ENCODE measurements at regions not wholly inside any gene's neighbourhood (a gene's known extent, or its start where the extent isn't known, plus 50 kb on each side); places are given as distances from the start of the nearest gene placed in this dataset.

DNA sequence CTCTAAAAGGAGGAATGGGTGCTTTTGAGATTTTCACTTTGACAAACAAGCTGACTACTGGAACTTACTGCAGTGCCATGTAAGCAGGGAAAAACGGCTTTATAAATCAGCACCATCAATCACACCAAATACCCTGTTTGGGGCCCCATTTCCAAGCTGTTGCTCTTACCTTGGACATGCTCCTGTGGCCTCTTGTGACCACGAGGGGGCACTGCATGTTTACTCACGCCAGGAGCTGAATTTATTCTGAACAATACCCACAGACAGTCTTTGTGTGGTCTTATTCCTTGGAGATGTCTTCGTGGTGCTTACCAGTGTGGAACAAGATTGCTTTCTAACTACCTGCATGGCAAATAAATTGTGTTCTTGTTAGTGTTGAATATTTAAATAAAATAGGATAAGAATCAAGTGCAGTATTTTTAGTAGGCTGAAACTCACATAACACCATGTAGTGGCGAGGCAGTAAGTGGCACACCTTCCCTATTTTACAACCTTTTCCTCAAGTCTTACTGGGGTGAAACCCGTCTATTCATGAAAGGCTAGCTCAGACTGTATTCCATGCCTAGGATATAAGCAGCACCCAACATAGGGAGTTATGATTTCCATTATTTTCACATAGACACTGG lies 155.5 kb upstream of the NMUR2 start:
- H3K27ac Mint-ChIP-seq = no peak overlapping the region
- no peaks in the 10 kb centered on the region for H3K27me3 Mint-ChIP-seq
- ChIA-PET POLR2A (no interaction called here), CTCF (interaction anchor here (0.7 to 1.3 kb wide), 4 partner anchors 9 to 1406 kb away, joined by 3 to 4 read pairs (median 4); no protein-coding TSS in a partner anchor)
- no peaks in the 10 kb centered on the region for H3K4me1 Mint-ChIP-seq
- intact Hi-C loops (cut with micrococcal nuclease) = no loop called here
- H3K36me3 Mint-ChIP-seq (ENCODE audit: low read depth) = no peaks in the 10 kb centered on the region
- H3K9me3 Mint-ChIP-seq = no peaks in the 10 kb centered on the region
- no peak overlapping the region for H3K4me3 Mint-ChIP-seq
- no peak for ATAC-seq (ENCODE audit: low read depth)
- TF ChIP-seq, protein P1, sequence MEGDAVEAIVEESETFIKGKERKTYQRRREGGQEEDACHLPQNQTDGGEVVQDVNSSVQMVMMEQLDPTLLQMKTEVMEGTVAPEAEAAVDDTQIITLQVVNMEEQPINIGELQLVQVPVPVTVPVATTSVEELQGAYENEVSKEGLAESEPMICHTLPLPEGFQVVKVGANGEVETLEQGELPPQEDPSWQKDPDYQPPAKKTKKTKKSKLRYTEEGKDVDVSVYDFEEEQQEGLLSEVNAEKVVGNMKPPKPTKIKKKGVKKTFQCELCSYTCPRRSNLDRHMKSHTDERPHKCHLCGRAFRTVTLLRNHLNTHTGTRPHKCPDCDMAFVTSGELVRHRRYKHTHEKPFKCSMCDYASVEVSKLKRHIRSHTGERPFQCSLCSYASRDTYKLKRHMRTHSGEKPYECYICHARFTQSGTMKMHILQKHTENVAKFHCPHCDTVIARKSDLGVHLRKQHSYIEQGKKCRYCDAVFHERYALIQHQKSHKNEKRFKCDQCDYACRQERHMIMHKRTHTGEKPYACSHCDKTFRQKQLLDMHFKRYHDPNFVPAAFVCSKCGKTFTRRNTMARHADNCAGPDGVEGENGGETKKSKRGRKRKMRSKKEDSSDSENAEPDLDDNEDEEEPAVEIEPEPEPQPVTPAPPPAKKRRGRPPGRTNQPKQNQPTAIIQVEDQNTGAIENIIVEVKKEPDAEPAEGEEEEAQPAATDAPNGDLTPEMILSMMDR (IDR thresholded peaks at IDR 0.05) = no peak
- DNase-seq = no peak

DNA sequence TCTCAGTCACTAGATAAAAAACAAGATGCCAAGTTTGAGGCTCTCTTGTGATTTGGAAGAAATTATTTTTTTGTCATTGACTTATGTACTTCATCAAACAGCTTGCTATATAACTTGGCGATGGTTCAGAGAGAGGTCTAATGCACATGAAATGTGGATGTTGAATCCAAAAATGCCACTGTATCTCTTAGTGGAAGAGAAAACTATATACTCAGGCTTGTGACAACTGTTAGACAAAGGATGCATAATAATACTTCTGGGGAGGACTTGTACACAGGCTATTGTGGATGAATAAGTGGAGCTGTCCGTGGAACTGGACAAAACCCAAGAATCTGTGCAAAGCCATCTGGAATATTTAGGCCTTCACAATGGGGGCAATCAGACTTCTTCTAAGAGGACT lies 162.9 kb upstream of the NMUR2 start:
- ChIA-PET POLR2A (no interaction called here), CTCF (no interaction called here)
- H3K36me3 Mint-ChIP-seq (ENCODE audit: low read depth) = no peaks in the 10 kb centered on the region
- intact Hi-C loops (cut with micrococcal nuclease) = no loop called here
- no peaks in the 10 kb centered on the region for H3K4me1 Mint-ChIP-seq
- TF ChIP-seq, protein P1 (IDR thresholded peaks at IDR 0.05) = no peak
- no peak overlapping the region for H3K27ac Mint-ChIP-seq
- no peak overlapping the region for H3K4me3 Mint-ChIP-seq
- no peak for ATAC-seq (ENCODE audit: low read depth)
- H3K9me3 Mint-ChIP-seq = no peaks in the 10 kb centered on the region
- DNase-seq = no peak
- H3K27me3 Mint-ChIP-seq = no peaks in the 10 kb centered on the region

DNA sequence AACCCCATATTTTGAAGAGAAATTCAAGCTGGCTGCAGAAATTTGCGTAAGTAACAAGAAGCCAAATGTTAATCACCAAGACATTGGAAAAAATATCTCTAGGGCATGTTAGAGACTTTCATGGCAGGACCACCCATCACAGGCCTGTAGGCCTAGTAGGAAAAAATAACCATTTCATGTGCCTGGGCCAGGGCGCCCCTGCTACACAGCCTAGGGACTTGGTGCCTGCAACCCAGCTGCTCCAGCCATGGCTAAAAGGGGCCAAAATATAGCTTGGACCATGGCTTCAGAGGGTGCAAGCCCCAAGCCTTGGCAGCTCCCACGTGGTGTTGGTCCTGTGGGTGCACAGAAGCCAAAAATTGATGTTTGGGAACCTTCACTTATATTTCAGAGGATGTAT lies 167.7 kb upstream of the NMUR2 start:
- H3K36me3 Mint-ChIP-seq (ENCODE audit: low read depth) = no peaks in the 10 kb centered on the region
- no peaks in the 10 kb centered on the region for H3K27me3 Mint-ChIP-seq
- no peak for ATAC-seq (ENCODE audit: low read depth)
- no peak for DNase-seq
- no peak overlapping the region for H3K4me3 Mint-ChIP-seq
- intact Hi-C loops (cut with micrococcal nuclease) = no loop called here
- ChIA-PET CTCF (no interaction called here), POLR2A (no interaction called here)
- H3K27ac Mint-ChIP-seq = no peak overlapping the region
- TF ChIP-seq, protein P1 (IDR thresholded peaks at IDR 0.05) = no peak
- H3K4me1 Mint-ChIP-seq = no peaks in the 10 kb centered on the region
- H3K9me3 Mint-ChIP-seq = peaks cover 2% of the 10 kb centered on the region

DNA sequence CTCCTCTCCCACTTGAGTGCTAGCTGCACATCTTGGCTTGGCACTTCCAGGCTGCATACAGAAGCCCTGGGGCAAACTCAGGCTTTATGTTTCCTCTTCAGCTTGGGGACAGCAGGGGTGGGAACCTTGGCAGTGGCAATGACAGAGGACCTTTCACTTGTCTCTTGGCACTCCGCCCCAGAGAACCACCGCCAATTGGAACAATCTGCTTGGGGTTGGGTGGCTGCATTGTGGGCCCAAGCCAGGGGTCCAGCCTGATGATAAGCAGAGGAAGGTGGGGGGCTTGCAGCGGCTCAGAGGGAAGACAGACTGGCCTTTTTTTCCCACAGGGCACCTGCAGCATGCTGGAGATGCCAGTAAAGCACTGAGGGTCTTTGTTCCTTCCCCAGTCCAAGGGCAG lies 179.0 kb upstream of the NMUR2 start:
- H3K27ac Mint-ChIP-seq = no peak overlapping the region
- H3K9me3 Mint-ChIP-seq = peaks cover 12% of the 10 kb centered on the region
- H3K27me3 Mint-ChIP-seq = no peaks in the 10 kb centered on the region
- no peaks in the 10 kb centered on the region for H3K36me3 Mint-ChIP-seq (ENCODE audit: low read depth)
- ChIA-PET POLR2A (no interaction called here), CTCF (no interaction called here)
- intact Hi-C loops (cut with micrococcal nuclease) = no loop called here
- no peak overlapping the region for H3K4me3 Mint-ChIP-seq
- TF ChIP-seq, protein P1 (IDR thresholded peaks at IDR 0.05) = no peak
- no peaks in the 10 kb centered on the region for H3K4me1 Mint-ChIP-seq
- no peak for DNase-seq
- no peak for ATAC-seq (ENCODE audit: low read depth)

DNA sequence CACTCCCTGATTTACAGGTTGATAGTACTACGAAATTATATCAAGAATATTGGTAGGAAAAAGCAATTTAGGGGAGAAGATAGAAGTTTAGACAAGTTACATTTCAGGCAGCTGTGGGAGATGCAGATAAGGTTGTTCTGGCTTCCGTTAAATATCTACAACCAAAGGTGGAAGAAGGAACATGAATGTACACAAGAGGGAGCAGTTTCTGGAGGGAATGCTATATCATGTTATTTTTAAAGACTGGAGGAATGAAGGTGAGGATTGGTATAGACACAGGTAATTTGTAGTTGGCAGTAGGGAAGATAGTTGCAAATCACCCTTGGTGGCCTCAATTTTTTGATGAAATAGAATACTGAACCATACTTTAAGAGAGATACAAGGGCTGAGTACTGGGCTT lies 187.3 kb upstream of the NMUR2 start:
- Mint-ChIP-seq H3K4me1 (no peaks in the 10 kb centered on the region), H3K27me3 (no peaks in the 10 kb centered on the region), H3K36me3 (ENCODE audit: low read depth) (no peaks in the 10 kb centered on the region), H3K4me3 (no peak overlapping the region), H3K9me3 (peaks cover 10% of the 10 kb centered on the region), H3K27ac (no peak overlapping the region)
- intact Hi-C loops (cut with micrococcal nuclease) = no loop called here
- CTCF ChIA-PET = no interaction called here
- DNase-seq (no peak), ATAC-seq (ENCODE audit: low read depth) (no peak)
- TF ChIP-seq, protein P1 (IDR thresholded peaks at IDR 0.05) = no peak
- POLR2A ChIA-PET = no interaction called here

Data from activated B cell treated with CpG ODN at 0.5 μM for 24 hours (primary cell).